Cardiac septum (tissue), 1 donor: ENCODE measurements at regions not wholly inside any gene's neighbourhood (a gene's known extent, or its start where the extent isn't known, plus 50 kb on each side); places are given as distances from the start of the nearest gene placed in this dataset.

Source experiments
- DNase-seq: peaks from one replicate; pipeline ENCODE4 v3.0.0-alpha.2; 2020; ENCODE audit warnings: low spot score
- intact Hi-C: fragments of 100-400 bp; cut with DNase I; formaldehyde crosslinking; loops from one replicate; pipeline ENCODE4 v1.14.0; 2022
- donor health status: DM: no; HTN: no; CAD: no.

DNA sequence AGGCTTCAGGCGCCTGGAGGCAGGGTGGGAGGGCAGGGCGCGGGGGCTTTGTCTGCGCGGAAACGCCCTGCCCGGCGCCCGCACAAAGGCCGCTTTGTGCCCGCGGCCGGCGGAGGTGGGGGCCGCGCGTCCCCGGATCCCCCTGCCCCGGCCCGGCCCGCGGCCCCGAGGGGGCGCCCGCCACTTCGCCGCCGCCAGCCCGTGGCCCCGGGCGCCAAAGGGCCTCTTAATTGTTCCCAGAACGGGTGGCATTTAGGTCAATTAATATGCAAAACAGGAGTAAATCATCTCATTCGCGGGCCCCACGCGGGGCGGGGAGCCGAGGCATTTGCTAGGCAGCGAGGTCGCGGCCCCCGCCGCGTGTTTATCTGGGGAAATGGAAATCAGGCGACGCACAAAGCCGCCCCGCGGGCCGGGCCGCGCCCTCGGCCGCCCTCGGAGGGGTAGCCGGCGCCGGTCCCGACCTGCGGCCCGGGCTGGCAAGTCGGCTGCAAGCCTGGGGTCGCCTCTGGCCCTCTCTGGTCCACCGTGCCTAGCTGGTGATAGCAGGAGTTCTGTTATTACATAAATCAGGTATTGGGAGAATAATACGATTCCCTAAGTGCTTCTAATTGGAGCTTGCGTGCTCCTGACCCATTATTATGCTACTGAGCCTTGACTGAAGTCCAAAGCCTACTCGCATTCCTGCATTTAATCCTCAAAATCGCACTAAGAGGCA lies 148.2 kb upstream of the GLI2 start:
- intact Hi-C loops: no loop called here
- no peak for DNase-seq

DNA sequence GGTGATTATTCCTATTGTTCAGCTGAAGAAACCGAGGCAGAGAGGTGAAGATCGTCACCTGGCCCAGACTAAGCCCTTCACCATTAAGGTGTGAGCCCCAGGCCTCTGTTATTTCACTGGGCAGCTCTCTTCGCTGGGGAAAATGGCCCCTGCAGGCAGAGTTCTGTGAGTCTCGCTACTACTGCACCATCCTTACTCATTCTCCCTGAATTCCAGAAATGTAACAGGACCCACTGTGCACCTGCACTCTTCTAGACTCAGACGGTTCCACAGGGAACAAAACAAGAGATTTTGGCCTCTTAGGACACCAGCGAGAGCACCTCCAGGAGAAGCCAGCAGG lies 147.7 kb upstream of the GLI2 start:
- DNase-seq: no peak
- intact Hi-C loops: no loop called here

DNA sequence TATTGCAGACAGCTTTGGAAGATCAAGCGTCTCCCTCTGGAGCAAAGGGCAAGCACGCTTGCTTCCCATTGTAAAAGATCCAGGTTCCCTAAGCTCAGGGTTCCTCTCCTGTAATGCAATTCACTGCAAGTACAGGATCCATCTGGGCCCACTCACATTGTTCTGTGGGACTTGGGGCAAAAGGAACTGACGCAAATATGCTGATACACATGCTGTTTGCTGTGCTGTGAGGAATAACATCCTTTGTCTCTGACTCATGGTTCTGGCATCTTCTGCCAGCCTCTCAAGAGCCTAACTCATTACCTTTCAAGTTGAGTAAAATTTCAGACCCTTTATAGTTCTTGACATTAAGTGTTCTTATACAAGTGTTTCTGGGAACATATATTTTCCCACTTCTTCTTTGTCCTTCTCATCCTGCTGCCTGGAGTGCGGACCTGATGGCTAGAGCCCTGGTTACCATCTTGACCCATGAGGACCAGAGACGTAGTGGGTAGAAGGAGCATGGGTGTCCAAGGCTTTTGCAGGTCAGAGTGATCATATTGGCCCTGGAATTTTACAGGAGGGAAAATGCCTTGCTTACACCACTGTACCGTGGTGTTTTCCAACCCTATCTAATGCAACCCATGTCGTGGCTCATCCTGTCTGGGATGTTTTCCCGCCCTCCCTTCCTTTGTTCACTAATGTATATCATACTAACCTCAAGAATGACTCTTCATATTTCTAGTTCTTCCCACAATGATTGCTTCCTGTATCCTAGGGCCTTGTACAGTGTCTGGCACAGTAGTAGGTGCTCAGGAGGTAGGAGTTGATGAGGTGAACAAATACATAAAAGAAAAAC lies 145.7 kb upstream of the GLI2 start:
- intact Hi-C loops: no loop called here
- DNase-seq: no peak

DNA sequence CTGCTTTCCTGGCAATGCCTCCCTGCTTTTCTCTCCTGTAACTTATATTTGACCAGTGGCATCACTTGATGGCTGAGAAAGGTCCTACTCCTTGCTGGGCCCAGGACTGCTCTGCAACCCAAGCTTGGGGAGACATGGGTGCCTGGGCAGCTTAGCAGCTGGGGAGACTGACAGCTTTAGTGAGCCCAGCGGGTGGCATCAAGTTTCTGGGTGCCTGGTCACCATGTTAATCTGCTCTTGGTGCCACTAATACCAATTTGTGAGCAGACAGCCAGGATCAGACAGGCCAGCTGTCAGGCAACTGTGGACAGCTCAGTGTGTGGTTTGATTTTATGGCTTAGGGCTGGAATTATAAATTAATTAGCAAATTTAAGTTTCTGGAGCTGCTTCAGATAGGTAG lies 144.8 kb upstream of the GLI2 start:
- DNase-seq: no peak
- intact Hi-C loops: no loop called here

DNA sequence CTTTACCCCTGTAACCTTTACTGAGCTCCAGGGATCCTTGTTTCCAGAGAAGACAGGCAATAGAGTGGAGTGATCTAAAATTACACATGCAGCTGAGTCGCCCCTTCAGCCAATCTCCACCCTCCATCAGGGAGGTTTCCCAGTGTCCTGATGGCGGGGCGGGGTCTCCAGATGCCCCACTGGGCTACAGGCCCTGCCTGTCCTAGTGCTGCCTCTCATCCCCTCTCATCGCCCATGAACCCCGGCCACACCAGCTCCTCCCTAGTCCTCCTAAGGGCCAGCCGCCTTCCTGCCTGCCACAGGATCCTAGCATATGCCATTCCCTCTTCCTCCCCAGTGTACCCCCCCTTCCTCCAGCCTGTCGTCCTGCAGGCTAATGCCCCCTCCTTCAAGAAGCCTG lies 144.1 kb upstream of the GLI2 start:
- DNase-seq: no peak

DNA sequence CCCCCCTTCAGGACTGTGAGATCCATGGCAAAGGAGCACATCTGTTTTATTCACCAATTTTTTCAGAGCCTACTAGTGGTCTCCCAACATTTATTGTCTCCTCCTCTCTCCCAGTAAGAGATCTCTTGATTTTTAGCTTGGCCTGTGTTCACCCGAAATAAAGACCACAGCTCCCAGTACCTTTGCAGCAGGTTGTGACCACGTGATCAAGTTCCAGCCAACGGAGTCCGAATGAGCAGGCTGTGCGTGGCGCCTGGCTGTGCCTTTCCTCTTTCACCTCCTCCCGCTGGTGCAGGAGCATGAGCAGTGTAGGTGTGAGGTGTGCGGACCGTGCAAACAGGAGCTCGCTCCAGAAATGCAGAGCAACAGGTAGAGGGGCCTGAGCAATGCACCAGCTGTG lies 143.6 kb upstream of the GLI2 start:
- intact Hi-C loops: no loop called here
- no peak for DNase-seq

More for the DNA sequence above, 144.1 kb upstream of the GLI2 start:
- intact Hi-C loops: no loop called here

DNA sequence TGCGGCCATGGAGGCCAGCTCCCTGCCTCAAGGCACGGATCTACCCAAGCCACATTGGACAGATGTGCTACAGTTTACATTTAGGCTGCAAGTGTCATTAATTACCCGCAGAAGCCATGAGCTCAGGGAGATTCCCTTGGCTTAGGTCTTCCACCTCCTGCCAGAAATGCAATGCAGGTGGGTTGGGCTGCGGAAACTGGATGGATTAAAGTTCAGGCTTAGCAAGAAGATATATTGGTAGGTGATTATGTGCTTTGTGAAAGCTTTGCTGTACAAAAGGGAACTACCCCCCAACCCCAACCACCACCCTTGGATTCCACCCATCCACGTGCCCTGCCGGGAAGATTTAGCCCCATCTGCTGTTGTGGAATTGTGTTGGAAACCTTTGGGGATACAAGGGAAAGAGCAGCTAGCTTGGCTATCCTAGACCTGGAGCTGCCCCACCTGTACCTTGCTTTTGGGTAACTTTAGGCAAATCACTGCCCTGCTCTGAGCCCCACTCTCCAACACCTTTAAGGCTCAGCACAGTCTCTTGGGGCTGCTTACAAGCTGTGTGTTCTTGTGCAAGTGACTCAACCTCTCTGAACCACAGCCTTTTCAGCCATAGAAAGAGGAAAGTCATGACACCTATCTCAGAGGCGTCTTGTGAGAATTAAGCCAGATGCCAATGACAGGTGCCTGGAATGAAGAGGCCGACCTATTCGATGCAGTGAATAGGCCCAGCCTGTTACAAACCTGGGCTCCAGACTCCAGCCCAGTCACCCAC lies 141.6 kb upstream of the GLI2 start:
- intact Hi-C loops: no loop called here
- no peak for DNase-seq

DNA sequence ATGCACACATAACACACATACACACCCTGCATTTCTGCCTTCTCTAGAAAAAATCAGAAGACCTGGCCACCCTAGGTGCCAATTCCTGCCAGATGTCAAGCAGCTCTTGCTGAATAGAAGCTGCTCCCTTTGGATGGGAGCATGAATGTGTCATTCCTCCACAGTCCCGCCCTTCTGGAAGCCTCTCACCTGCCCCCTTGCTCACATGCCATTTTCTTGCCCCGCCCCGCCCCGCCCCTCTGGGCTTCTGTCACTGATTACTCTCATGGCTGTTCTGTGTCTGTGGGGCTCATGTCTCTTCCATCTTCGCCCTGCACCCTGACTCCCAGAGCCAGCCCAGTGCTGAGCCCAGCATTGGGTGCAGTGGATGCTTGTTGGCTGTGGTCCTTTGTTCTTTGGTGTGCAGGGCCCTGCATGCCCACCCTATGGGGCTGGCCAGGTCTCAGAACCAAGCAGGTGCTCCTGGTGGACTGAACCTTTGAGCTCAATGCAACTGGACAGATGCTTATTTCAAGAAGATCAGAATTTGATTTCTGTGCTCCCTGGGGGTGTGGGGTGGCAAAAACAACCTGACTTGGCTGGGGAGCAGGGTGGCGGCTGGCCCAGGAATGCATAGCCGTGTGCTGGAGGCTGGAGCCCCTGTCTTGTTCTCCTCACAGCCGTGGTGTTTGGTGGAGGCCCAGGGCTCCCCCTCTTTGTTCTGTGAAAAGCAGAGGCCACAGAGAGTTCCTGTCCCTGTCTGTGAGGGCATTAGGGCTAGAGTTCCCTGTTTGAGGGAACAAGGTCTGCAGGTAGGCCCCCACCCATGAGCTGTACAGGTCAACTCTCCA lies 140.6 kb upstream of the GLI2 start:
- intact Hi-C loops: no loop called here
- no peak for DNase-seq

DNA sequence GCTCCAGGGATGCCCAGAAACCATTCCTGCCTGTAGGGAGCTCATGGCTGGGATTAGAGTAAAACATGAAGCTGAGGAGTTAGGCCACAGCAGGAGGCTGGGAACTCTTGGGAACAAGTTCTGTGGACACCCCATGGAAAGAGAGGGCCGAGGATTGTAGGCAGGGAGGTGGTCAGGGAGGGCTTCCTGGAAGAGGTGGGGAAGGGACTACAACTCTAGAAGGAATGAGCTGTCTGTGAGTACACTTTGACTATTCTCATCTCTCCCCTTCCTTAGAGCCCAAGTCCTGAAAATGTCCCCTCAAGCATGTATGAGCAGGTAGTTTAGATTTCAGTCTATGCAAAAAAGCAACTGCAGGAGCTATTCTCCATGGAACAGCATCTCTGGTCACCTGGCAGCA lies 139.9 kb upstream of the GLI2 start:
- no peak for DNase-seq
- intact Hi-C loops: no loop called here

DNA sequence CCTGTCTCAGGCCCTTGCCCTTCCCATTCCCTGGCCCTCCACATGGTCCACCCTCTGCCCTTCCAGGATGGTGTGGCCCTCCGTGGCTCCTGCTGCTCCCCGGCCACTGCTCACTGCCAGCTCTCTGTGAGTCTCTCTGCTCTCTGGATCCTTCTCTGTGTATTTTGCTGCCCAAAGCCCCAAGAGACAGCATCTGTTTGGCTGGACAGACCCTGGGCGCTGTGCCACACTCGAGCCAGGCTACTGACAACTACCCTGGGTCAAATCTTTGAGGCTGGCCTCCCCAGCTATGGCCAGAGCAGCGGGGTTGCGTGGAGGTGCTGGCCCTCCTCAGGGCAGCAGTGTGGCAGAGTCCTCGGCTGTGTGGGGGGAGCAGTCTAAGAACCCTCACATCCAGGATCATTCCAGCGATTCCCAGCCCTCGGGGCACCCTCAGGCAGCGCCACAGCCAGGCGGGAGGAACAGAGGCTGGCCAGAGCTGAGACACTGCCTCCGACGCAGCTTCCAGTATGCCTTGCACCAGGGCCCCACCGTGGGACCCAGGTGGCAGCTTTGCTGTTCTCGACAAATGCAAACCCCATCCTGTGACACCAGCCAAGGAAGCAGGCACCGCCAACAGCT lies 139.4 kb upstream of the GLI2 start:
- no peak for DNase-seq

DNA sequence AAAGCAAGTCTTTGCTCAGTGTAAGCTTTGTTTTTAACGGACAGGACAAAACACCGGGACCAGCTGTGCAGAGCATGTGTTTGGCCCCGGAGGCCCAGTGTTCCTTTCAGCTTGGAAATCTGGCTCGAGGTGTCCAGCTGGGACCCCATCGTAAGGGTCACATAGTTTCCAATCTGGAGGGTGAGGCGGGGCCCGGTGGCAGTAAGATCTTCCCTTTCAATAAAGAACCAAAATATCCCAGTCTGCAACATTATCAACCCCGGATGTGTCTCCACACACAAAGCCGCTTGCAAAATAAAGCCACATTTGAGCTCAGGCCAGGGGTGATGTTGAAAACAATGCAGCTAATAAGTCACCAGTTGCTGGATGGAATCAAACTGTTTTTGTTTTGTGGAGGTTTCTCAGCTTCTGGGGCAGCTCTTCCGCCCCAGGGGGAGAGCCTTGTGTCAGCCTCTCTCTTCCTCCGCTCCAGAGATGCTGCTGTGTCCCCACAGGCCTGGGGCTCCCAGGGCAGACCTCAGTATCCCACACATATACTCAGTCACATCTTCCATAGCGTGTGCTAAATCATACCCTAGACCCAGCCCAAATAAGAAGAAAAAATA lies 138.6 kb upstream of the GLI2 start:
- DNase-seq: no peak
- intact Hi-C loops: no loop called here

More for the DNA sequence above, 139.4 kb upstream of the GLI2 start:
- intact Hi-C loops: no loop called here

DNA sequence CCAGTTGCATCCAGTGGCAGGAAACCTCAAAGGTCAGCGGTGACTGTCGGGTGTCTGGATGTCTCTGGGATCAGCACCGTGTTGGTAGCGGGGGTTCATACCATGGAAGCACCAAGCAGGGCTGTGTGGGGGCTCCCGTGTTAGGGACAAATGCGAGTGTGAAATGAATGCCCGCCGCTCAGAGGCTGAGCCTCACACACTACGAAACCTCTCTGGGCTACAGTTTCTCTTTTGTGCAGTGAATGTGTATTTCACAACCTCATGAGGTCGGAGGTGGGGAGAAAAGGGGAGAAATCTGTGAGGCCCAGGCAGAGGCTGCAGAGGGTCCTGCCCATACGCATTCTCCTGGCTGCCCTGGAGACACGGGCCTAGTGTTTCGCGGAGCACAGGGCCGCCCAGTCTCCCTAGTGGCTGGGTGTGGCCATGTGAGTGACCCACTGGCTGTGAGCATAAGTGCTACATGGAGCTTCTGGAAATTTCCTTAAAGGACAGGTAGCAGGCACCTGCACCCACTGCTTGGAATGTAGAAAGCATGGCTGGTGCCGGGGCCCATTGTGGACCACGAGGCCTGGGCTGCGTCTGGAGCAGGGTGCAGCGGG lies 138.0 kb upstream of the GLI2 start:
- intact Hi-C loops: no loop called here
- no peak for DNase-seq

DNA sequence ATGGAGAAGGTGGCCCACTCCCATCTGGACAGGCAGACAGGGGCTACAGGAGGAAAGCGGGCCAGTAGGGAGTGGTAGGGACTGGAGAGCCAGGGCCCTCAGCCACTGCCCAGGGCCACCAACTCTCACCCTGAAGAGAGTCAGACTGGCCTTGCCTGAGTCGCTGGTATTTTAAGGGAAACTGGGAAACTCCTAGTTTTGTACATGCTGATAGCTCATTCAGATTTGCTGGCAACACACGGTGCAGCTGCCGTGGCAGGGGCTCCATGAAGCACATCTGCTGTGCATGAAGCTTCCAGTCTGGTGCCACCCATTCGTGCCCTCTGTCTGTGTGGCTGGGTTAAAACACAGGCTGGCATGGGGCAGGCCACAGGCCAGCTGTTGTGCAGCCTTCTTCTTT lies 137.3 kb upstream of the GLI2 start:
- no peak for DNase-seq
- intact Hi-C loops: no loop called here

DNA sequence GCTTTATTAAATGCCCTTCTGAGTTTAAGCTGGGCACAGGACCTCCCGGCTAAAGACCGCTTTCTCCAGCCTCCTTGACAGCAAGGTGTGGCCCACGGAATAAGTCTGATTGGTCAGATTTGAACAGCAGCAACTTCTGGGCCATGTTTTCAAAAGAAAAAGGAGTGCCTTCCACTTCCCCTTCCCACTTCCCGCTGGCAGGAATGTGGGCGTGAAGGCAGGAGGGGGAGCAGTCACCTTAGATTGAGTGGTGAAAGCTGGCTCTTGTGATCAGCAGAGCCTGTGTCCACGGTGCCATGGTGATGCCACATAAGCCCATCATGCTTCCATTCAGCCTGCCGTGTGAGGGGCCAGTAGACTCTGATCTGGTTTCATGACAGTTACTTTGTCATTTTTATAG lies 136.6 kb upstream of the GLI2 start:
- DNase-seq: no peak
- intact Hi-C loops: no loop called here

DNA sequence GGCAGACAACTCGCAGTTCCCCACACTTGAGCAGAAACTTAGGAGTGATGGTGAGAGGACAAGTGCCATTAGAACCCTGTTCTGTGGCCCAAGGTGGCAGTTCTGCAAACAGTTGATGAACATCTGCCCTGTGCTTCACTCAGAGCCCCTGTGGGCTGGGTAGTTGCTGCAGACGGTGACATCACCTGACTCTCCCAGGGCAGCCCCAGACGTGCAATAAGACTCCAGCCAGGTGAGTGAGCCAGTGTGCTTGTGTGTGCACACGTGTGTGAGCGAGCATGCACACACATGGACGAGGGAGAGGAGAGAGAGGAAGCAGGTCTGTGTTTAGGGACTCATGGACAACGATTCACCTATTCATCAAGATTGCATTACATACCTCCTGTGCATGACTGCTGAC lies 136.0 kb upstream of the GLI2 start:
- intact Hi-C loops: no loop called here
- DNase-seq: no peak

DNA sequence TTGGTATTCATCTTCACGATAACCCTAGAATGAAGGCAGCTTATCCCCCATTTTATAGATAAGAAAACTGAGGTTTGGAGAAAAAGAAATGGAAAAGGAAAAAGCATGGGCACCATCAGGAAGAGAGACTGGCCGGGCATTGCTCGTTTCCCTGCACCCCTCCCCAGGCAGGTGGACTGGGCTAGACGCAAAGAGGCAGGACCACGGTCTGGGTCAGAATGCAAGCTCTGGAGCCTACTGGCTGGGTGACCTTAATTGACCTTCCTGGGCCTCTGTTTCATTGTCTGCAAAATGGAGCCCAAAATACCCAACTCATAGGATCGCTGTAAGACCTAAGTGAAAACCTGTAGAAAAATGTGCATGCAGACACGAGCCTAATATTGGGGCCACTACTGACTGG lies 135.3 kb upstream of the GLI2 start:
- intact Hi-C loops: no loop called here
- peak; percentile 17 for DNase-seq

DNA sequence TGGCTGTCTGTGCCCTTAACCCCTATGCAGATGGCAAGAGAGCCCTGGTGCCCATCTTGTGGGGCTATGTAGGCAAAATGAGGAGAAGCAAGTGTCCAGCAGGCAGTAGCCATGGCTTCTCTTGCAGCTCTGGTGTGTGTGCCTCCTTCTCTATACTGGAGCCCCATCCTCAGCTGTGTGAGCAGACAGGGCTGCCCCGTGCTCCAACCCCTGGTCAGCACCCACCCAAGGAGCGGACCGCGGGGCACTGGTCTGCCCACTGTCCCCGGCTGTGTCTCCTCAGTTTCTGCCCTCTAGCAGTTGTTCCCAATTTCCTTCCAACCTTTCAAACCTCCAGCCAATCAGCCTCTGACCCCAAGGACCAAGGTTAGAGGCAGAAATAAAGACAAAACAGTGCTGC lies 134.9 kb upstream of the GLI2 start:
- peak; percentile 54 for DNase-seq
- intact Hi-C loops: no loop called here

DNA sequence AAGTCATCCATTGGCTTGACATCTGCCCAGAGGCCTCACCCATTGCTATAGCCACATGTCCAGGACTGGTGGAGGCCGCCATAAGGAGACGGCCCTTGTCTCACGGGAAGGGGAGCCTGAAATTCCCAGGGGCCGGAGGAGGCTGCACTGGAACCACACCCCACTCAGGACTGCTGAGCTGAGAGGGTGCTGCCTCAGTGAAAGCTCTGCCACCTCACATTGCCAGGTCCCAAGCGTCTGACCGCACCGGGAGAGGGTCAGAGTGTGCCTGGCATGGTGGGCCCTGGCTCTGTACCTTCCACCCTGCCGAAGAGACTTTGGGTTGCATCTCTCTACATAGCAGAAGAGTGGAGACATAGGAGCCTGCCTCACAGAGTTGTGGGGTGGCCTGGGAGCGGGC lies 134.1 kb upstream of the GLI2 start:
- intact Hi-C loops: no loop called here
- peak; percentile 65 for DNase-seq

DNA sequence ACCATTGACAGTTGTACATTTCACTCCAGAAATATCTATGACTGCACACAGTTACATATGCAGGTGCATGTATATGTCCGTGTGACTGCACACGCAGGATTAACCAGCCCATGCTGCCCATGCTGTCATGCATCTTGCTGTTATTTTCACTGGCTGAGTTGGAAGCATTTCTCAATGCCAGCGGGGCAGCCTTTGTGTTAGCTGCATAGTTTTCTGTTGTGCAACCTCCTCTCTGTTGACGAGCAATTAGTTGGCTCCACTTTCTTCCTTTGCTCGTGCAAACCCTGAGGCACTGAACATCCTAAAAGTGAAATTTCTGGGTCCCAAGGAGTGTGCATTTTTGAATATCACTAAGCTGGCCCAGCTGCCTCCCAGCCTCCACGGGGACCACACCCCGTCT lies 133.4 kb upstream of the GLI2 start:
- intact Hi-C loops: no loop called here
- DNase-seq: no peak
